Peyer's patch (tissue), 4 donors: ENCODE measurements at regions not wholly inside any gene's neighbourhood (a gene's known extent, or its start where the extent isn't known, plus 50 kb on each side); places are given as distances from the start of the nearest gene placed in this dataset.

Experiments
- CTCF ChIP-seq, 6 experiments: fragments of 450-650 bp in 4 of 6; fragments of 200-600 bp in 2 of 6; sonication (generic) in 1 of 6; IDR thresholded peaks; one replicate each; pipeline ENCODE4 v1.5.1; 2017 to 2019; ENCODE audit warnings: antibody characterized with exemption in 6 of 6, mild to moderate bottlenecking in 3 of 6, moderate library complexity in 1 of 6
- POLR2A ChIP-seq, 2 donors: fragments of 450-650 bp; IDR thresholded peaks; one replicate each; pipeline ENCODE4 v1.5.1; 2017; ENCODE audit warnings: antibody characterized with exemption in 2 of 2, mild to moderate bottlenecking in 2 of 2, moderate library complexity in 2 of 2

GRCh38 chr12:65666876-65667275 is 157.4 kb upstream of the HMGA2 start:
- no peak for TF ChIP-seq CTCF (IDR thresholded peaks at IDR 0.05)
- no peak for TF ChIP-seq POLR2A (IDR thresholded peaks at IDR 0.05)
